Activated T-cell treated with anti-CD3 and anti-CD28 coated beads for 1 hour (primary cell): ENCODE measurements at regions not wholly inside any gene's neighbourhood (a gene's known extent, or its start where the extent isn't known, plus 50 kb on each side); places are given as distances from the start of the nearest gene placed in this dataset.

ENCODE experiments used
- DNase-seq: peaks from one replicate; pipeline ENCODE4 v3.0.0-alpha.2; 2020; ENCODE audit warnings: low read depth

DNA sequence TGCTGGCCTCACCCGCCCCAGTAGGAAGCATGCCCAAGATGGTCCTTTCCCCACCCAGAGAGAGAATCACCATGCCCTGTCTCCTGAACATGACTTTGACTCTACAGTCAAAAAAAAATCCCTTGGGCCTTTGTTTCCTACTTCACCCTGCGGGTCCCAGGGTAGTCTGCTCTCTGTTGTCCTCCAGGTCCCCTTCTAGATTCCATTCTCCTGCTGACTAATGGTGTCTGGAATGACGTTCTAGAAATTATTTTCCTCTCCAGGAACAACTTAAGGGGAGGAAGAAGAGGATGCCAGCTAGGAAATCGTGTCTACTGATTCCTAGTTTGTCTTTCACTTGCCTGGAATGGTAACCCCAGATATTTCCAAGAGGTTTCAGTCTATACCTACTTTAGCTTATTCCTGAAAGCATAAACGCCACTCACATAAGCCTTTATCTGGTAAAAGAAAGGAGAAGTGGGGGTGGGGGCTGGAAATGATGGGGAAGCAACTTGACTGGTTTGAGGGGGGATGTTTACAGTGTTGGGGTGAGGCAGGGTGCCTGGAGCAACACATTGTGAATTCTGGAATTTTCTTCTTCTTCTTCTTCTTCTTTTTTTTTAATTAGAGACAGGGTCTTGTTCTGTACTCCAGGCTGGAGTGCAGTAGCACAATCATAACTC lies 93.9 kb downstream of the SNX18 start:
- DNase-seq: no peak

- DNase-seq: no peak
Observed at GRCh38 chr5:54610197-54610944, 92.8 kb downstream of the SNX18 start.

- DNase-seq: no peak
Observed at GRCh38 chr5:54608423-54609085, 91.0 kb downstream of the SNX18 start.

- no peak for DNase-seq
Observed at GRCh38 chr5:54607006-54607405, 89.4 kb downstream of the SNX18 start.

DNA sequence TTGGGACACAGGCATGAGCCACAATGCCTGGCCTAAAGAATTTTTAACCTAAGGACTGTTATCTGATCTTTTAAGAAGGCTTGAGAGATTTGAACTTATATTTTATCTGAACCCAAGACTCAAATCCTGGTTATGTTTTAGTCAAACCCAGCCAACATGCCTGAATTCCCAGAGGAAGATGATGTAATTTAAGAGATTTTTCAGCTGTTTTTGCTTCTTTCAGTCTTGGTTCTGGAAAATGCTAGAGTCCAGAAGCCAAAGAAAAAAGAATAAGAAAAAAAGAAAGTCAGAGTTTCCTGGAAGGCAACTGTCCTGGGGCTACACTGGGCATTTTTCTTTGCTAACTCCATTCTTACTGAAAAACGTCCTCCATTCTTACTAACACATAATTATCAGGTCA lies 85.8 kb downstream of the SNX18 start:
- no peak for DNase-seq

GRCh38 chr5:54602475-54602874 lies 84.9 kb downstream of the SNX18 start:
- no peak for DNase-seq

DNA sequence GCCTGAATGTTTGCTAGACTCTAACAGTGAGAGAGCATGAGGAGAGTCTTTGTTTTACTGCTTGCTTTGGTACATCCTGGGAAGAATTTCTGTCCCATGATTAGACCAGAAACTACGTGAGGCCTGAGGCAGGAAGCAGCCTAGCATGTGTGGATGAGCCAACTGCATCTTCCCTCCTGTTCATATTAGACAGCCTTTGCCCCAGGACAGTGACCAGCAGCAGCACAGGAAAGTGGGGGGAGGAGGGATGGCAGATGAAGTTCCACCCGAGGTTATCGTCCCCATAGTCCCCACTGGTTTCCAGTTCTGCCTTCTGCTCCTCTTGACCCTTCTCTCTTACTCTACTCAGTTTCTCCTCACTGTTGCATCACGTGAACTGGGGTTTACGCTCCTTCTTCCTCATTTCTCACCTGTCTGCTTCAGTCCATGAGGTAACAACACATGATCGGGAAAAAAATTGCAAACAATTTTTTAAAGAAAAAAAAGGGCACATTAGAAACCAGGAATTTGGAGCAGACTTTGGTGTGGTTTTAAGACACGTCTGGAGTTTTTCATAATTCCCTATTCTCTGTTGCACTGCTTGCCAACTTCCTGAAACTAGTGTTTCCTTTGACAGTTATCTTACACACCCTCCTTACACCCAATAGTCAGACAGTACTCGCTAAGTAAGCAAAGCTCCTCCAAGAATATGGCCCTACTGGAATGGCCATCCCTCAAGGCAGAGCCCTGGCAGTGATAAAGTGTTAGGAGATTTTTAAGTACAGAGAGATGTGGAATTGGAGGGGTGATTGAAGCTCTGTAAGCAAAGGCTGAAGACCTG lies 84.1 kb downstream of the SNX18 start:
- no peak for DNase-seq
